ENCODE measurements at regions not wholly inside any gene's neighbourhood (a gene's known extent, or its start where the extent isn't known, plus 50 kb on each side); places are given as distances from the start of the nearest gene placed in this dataset.

DNA sequence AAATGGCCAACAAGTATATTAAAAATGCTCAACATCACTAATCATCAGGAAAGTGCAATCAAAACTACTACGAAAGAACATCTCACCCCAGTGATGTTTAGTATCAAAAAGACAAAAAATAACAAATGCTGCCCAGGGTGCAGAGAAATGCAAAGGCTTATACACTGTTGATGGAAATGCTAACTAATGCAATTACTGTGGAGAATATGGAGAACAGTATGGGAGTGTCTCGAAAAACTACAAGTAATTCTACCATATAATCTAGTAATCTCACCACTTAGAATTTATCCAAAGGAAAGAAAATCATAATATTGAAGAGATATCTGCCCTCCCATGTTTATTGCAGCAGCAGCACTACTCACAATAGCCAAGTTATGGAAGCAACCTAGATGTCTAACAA is 246.5 kb upstream of the VLDLR start:
- Histone ChIP-seq H3K9me3 (replicated peaks; ENCODE audit: control insufficient read depth, insufficient read depth, low read length) (no peaks in the 10 kb centered on the region), H3K27me3 (ENCODE audit: control insufficient read depth in 2 of 2, insufficient read depth in 2 of 2, low read length in 2 of 2) (no peaks in the 10 kb centered on the region), H3K9me1 (replicated peaks; ENCODE audit: control insufficient read depth, extremely low read depth, insufficient read depth, low read length) (no peaks in the 10 kb centered on the region), H3K9ac (replicated peaks; ENCODE audit: extremely low read depth, insufficient read depth, low read length) (no peak overlapping the region), H3K4me2 (ENCODE audit: insufficient read depth, low read length) (no peak overlapping the region), H3K4me3 (replicated peaks in 1 of 3; ENCODE audit: insufficient read depth in 1 of 3, low read depth in 1 of 3, low read length in 3 of 3) (no peak overlapping the region), H4K20me1 (replicated peaks; ENCODE audit: control insufficient read depth, extremely low read depth, insufficient read depth, low read length) (no peaks in the 10 kb centered on the region), H3K36me3 (ENCODE audit: control insufficient read depth in 2 of 2, extremely low read depth in 1 of 2, insufficient read depth in 2 of 2, low read length in 2 of 2) (no peaks in the 10 kb centered on the region), H3K4me1 (ENCODE audit: control insufficient read depth, extremely low read depth, insufficient read depth, low read length) (no peaks in the 10 kb centered on the region), H3K79me2 (ENCODE audit: control insufficient read depth, insufficient read depth, low read length) (no peaks in the 10 kb centered on the region), H2AFZ (ENCODE audit: low read depth, low read length) (no peak overlapping the region), H3K27ac (ENCODE audit: insufficient read depth, low read depth, low read length) (no peak overlapping the region)
- ChIA-PET CTCF (no interaction called here), POLR2A (no interaction called here)
- TF ChIP-seq GATA2 (IDR thresholded peaks at IDR 0.05; ENCODE audit: insufficient read depth, insufficient read length, low read depth, low read length) = no peak
- no peak for TF ChIP-seq POLR2A (IDR thresholded peaks at IDR 0.05; ENCODE audit: low read depth, low read length)
- TF ChIP-seq JUN (IDR thresholded peaks at IDR 0.05; ENCODE audit: borderline replicate concordance, insufficient read depth, insufficient read length, low read depth) = no peak
- TF ChIP-seq EZH2 (IDR thresholded peaks at IDR 0.05; ENCODE audit: borderline replicate concordance, low read depth, low read length, severe bottlenecking) = no peak
- no peak for TF ChIP-seq POLR2AphosphoS5 (IDR thresholded peaks at IDR 0.05; ENCODE audit: insufficient read depth, low read depth, low read length)
- no peak for TF ChIP-seq FOS (IDR thresholded peaks at IDR 0.05; ENCODE audit: borderline replicate concordance, insufficient read depth, low read length)
- TF ChIP-seq MYC (IDR thresholded peaks at IDR 0.05; ENCODE audit: low read depth, low read length) = no peak
- dilution Hi-C loops (cut with MboI; ENCODE audit: extremely low pct_ligation_motif_present, low sequenced_read_pairs) = no loop called here
- intact Hi-C loops (cut with micrococcal nuclease) = no loop called here
- DNase-seq (ENCODE audit: low read depth, low spot score) (no peak), FAIRE-seq (no peak)
- no TSS peak for BruUV-seq (replicated peaks)

- H3K27ac ChIP-seq (ENCODE audit: insufficient read depth, low read depth, low read length) = no peak overlapping the region
- DNase-seq (ENCODE audit: low read depth, low spot score) (no peak), FAIRE-seq (no peak)
- no peaks in the 10 kb centered on the region for H4K20me1 ChIP-seq (replicated peaks; ENCODE audit: control insufficient read depth, extremely low read depth, insufficient read depth, low read length)
- no TSS peak for BruUV-seq (replicated peaks)
- TF ChIP-seq POLR2A (IDR thresholded peaks at IDR 0.05; ENCODE audit: low read depth, low read length) = no peak
- no peak overlapping the region for H3K9ac ChIP-seq (replicated peaks; ENCODE audit: extremely low read depth, insufficient read depth, low read length)
- no peaks in the 10 kb centered on the region for H3K36me3 ChIP-seq (ENCODE audit: control insufficient read depth in 2 of 2, extremely low read depth in 1 of 2, insufficient read depth in 2 of 2, low read length in 2 of 2)
- no peak overlapping the region for H3K4me2 ChIP-seq (ENCODE audit: insufficient read depth, low read length)
- dilution Hi-C loops (cut with MboI; ENCODE audit: extremely low pct_ligation_motif_present, low sequenced_read_pairs) = no loop called here
- H3K9me1 ChIP-seq (replicated peaks; ENCODE audit: control insufficient read depth, extremely low read depth, insufficient read depth, low read length) = no peaks in the 10 kb centered on the region
- no peaks in the 10 kb centered on the region for H3K4me1 ChIP-seq (ENCODE audit: control insufficient read depth, extremely low read depth, insufficient read depth, low read length)
- no peaks in the 10 kb centered on the region for H3K27me3 ChIP-seq (ENCODE audit: control insufficient read depth in 2 of 2, insufficient read depth in 2 of 2, low read length in 2 of 2)
- H3K79me2 ChIP-seq (ENCODE audit: control insufficient read depth, insufficient read depth, low read length) = no peaks in the 10 kb centered on the region
- CTCF ChIA-PET = no interaction called here
- intact Hi-C loops (cut with micrococcal nuclease) = no loop called here
- no peak overlapping the region for H2AFZ ChIP-seq (ENCODE audit: low read depth, low read length)
- no peak overlapping the region for H3K4me3 ChIP-seq (replicated peaks in 1 of 3; ENCODE audit: insufficient read depth in 1 of 3, low read depth in 1 of 3, low read length in 3 of 3)
- POLR2A ChIA-PET = no interaction called here
- no peaks in the 10 kb centered on the region for H3K9me3 ChIP-seq (replicated peaks; ENCODE audit: control insufficient read depth, insufficient read depth, low read length)
Observed at GRCh38 chr9:2377117-2377516, 244.5 kb upstream of the VLDLR start.
